ENCODE measurements at regions not wholly inside any gene's neighbourhood (a gene's known extent, or its start where the extent isn't known, plus 50 kb on each side); places are given as distances from the start of the nearest gene placed in this dataset.

GRCh38 chr2:217110550-217110949 is 250.7 kb upstream of the TNP1 start:
- DNase-seq (ENCODE audit: extremely low read depth in 1 of 2, low read depth in 1 of 2), result no peak

- DNase-seq (ENCODE audit: extremely low read depth in 1 of 2, low read depth in 1 of 2), result no peak
Observed at GRCh38 chr2:217108575-217109027, 248.7 kb upstream of the TNP1 start.

GRCh38 chr2:217108086-217108485 is 248.2 kb upstream of the TNP1 start:
- DNase-seq (ENCODE audit: extremely low read depth in 1 of 2, low read depth in 1 of 2), result no peak

- DNase-seq (ENCODE audit: extremely low read depth in 1 of 2, low read depth in 1 of 2), result no peak
Observed at GRCh38 chr2:217107480-217107879, 247.6 kb upstream of the TNP1 start.

GRCh38 chr2:217106650-217107014 is 246.8 kb upstream of the TNP1 start:
- no peak for DNase-seq (ENCODE audit: extremely low read depth in 1 of 2, low read depth in 1 of 2)

GRCh38 chr2:217105733-217106649 is 246.1 kb upstream of the TNP1 start:
- DNase-seq (ENCODE audit: extremely low read depth in 1 of 2, low read depth in 1 of 2), result no peak

GRCh38 chr2:217103752-217104545 is 244.1 kb upstream of the TNP1 start:
- no peak for DNase-seq (ENCODE audit: extremely low read depth in 1 of 2, low read depth in 1 of 2)

GRCh38 chr2:217102956-217103355 is 243.1 kb upstream of the TNP1 start:
- no peak for DNase-seq (ENCODE audit: extremely low read depth in 1 of 2, low read depth in 1 of 2)

- DNase-seq (ENCODE audit: extremely low read depth in 1 of 2, low read depth in 1 of 2), result no peak
Observed at GRCh38 chr2:217101972-217102371, 242.1 kb upstream of the TNP1 start.

GRCh38 chr2:217099561-217099960 is 239.7 kb upstream of the TNP1 start:
- DNase-seq (ENCODE audit: extremely low read depth in 1 of 2, low read depth in 1 of 2), result no peak

GRCh38 chr2:217098435-217098834 is 238.6 kb upstream of the TNP1 start:
- no peak for DNase-seq (ENCODE audit: extremely low read depth in 1 of 2, low read depth in 1 of 2)

- no peak for DNase-seq (ENCODE audit: extremely low read depth in 1 of 2, low read depth in 1 of 2)
Observed at GRCh38 chr2:217097346-217097745, 237.5 kb upstream of the TNP1 start.

GRCh38 chr2:217096474-217097225 is 236.8 kb upstream of the TNP1 start:
- DNase-seq (ENCODE audit: extremely low read depth in 1 of 2, low read depth in 1 of 2), result no peak

- no peak for DNase-seq (ENCODE audit: extremely low read depth in 1 of 2, low read depth in 1 of 2)
Observed at GRCh38 chr2:217095511-217096205, 235.8 kb upstream of the TNP1 start.

GRCh38 chr2:217092710-217093379 is 233.0 kb upstream of the TNP1 start:
- no peak for DNase-seq (ENCODE audit: extremely low read depth in 1 of 2, low read depth in 1 of 2)

- no peak for DNase-seq (ENCODE audit: extremely low read depth in 1 of 2, low read depth in 1 of 2)
Observed at GRCh38 chr2:217091531-217091930, 231.7 kb upstream of the TNP1 start.

GRCh38 chr2:217090884-217091283 is 231.0 kb upstream of the TNP1 start:
- DNase-seq (ENCODE audit: extremely low read depth in 1 of 2, low read depth in 1 of 2), result no peak

- no peak for DNase-seq (ENCODE audit: extremely low read depth in 1 of 2, low read depth in 1 of 2)
Observed at GRCh38 chr2:217090024-217090473, 230.2 kb upstream of the TNP1 start.

- no peak for DNase-seq (ENCODE audit: extremely low read depth in 1 of 2, low read depth in 1 of 2)
Observed at GRCh38 chr2:217086718-217087117, 226.9 kb upstream of the TNP1 start.

- no peak for DNase-seq (ENCODE audit: extremely low read depth in 1 of 2, low read depth in 1 of 2)
Observed at GRCh38 chr2:217086038-217086522, 226.2 kb upstream of the TNP1 start.
